Astrocyte of the cerebellum (primary cell): ENCODE measurements at regions not wholly inside any gene's neighbourhood (a gene's known extent, or its start where the extent isn't known, plus 50 kb on each side); places are given as distances from the start of the nearest gene placed in this dataset.

Source experiments
- DNase-seq: peaks from one replicate; pipeline ENCODE4 v3.0.0-alpha.2; 2011; ENCODE audit warnings: low read depth
- H3K4me3 ChIP-seq: 2 replicates; pipeline ENCODE4 v1.5.1; 2011; ENCODE audit warnings: mild to moderate bottlenecking, low read depth, low read length, moderate library complexity
- in situ Hi-C: cut with HindIII; loops from 2 replicates; pipeline ENCODE4 v1.10.0; 2017; ENCODE audit warnings: low sequenced_read_pairs
- TF ChIP-seq, protein P1 (sequence below): IDR thresholded peaks from 2 replicates; pipeline ENCODE4 v1.5.1; 2012; ENCODE audit warnings: low read length, low read depth, moderate library complexity, mild to moderate bottlenecking; ENCODE audit errors: missing control alignments

DNA sequence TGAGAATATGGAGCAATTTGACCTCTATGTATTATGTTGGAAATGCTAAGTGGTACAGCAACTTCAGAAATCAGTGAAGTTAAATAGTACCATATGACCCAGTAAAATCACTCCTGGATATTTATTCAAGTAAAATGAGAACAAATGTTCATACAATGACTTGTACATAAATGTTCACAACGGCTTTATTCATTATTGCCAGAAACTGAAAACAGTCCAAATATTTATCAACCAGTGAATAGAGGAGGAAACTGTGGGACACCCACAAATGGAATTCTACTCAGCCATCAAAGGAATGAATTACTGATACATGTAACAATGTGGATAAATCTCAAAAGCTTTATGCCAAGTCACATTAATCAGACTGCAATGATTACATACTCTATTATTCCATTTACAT lies 416.3 kb downstream of the AASDHPPT start:
- in situ Hi-C loops = no loop called here
- no peak overlapping the region for H3K4me3 ChIP-seq
- TF ChIP-seq, protein P1, sequence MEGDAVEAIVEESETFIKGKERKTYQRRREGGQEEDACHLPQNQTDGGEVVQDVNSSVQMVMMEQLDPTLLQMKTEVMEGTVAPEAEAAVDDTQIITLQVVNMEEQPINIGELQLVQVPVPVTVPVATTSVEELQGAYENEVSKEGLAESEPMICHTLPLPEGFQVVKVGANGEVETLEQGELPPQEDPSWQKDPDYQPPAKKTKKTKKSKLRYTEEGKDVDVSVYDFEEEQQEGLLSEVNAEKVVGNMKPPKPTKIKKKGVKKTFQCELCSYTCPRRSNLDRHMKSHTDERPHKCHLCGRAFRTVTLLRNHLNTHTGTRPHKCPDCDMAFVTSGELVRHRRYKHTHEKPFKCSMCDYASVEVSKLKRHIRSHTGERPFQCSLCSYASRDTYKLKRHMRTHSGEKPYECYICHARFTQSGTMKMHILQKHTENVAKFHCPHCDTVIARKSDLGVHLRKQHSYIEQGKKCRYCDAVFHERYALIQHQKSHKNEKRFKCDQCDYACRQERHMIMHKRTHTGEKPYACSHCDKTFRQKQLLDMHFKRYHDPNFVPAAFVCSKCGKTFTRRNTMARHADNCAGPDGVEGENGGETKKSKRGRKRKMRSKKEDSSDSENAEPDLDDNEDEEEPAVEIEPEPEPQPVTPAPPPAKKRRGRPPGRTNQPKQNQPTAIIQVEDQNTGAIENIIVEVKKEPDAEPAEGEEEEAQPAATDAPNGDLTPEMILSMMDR = no peak
- DNase-seq = peak; percentile 43

DNA sequence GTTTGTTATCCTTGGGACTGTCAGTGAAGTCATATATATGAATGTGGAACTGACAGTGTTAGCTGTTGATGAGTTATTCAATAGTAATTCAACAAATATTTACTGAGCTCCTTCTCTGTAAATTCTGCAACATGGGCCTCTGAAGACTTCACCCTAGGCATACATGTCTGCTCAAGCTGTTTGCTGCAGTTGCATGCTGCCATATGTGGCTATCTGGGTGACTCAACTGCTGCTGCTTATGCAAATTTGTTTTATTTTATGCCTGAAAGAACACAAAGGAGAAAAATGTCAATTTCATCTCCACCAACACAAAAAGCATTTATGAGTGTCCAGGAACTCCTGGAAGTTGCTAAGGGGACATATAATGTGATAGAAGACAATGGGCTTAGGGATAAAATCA lies 417.6 kb downstream of the AASDHPPT start:
- in situ Hi-C loops = no loop called here
- H3K4me3 ChIP-seq = no peak overlapping the region
- no peak for DNase-seq
- TF ChIP-seq, protein P1 = no peak

DNA sequence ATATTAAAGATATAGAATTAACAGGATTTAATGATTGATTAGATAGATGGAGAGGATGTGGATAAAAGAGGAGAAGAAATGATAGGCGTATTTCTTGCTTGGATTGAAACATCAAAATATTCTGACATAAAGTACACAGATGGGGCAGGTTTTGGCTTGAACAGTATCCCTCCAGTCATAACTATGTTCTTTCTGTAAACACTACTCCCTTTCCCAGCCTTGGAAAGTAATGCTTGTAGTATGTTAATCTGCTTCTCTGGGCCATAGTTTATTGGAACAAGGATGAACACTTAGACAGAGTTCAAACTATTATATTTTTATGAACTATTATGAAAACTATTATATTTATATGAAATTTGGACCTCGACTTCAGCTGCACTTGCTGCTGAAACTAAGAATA lies 419.2 kb downstream of the AASDHPPT start:
- in situ Hi-C loops = no loop called here
- TF ChIP-seq, protein P1 = no peak
- no peak for DNase-seq
- no peak overlapping the region for H3K4me3 ChIP-seq

DNA sequence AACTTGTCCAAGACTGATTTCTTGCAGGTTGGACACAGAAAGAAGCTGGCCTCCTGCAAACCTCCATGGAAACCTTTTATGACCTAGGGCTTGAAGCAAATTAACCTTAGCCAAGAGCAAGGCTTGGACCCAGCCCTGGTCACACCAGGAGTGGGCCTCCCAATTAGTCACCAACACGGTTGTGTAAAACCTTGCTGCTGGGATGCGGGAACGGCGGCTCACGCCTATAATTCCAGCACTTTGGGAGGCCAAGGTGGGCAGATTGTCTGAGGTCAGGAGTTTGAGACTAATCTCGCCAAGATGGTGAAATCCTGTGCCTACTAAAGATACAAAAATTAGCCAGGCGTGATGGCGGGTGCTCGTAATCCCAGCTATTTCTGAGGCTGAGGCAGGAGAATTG lies 419.9 kb downstream of the AASDHPPT start:
- TF ChIP-seq, protein P1 = no peak
- DNase-seq = no peak
- in situ Hi-C loops = no loop called here
- H3K4me3 ChIP-seq = no peak overlapping the region

DNA sequence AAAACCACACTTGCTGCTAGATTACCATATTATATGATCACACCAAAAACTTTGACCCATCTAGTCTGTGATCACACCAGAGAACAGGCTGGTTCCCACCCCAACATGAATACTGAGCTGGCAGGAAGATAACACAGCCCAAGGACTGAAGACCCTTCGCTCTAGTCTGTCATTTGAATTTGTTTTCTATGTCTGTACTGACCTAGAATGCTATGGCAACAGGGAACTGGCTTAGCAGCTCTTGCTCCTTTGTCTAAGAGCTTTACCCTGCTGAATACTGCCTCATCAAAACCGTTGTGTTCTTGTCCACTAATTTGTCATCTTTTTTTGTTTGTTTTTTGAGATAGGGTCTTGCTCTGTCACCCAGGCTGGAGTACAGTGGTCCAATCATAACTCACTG lies 420.4 kb downstream of the AASDHPPT start:
- in situ Hi-C loops = no loop called here
- TF ChIP-seq, protein P1 = no peak
- no peak overlapping the region for H3K4me3 ChIP-seq
- DNase-seq = no peak

DNA sequence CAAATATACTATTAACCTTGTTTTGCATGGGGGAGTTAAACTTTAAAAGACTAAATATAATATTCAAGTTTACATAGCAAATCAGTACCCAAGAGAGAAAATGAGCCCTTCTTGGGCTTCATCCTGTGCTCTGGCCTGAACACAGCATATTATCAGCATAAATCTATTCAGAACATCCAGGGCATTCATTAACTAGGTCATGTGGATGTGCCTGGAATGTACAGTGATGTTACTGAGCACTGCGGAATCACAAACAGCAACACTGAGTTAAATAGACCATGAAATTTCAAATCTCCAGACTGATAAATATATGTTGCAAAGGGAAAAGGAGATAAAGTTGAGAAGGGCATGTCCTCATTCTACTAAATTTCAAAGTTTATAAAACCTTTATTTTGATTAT lies 426.4 kb downstream of the AASDHPPT start:
- no peak overlapping the region for H3K4me3 ChIP-seq
- no peak for DNase-seq
- in situ Hi-C loops = no loop called here
- TF ChIP-seq, protein P1 = no peak
